ENCODE measurements at regions not wholly inside any gene's neighbourhood (a gene's known extent, or its start where the extent isn't known, plus 50 kb on each side); places are given as distances from the start of the nearest gene placed in this dataset.
"Not testable (repeated sequence)": the region's sequence is repeated elsewhere in the genome, so short reads cannot be mapped to it uniquely, and the experiment has no call there.

- no peak for DNase-seq
These were observed 59.0 kb downstream of the FASLG start for GRCh38 chr1:172717722-172718465.

DNA sequence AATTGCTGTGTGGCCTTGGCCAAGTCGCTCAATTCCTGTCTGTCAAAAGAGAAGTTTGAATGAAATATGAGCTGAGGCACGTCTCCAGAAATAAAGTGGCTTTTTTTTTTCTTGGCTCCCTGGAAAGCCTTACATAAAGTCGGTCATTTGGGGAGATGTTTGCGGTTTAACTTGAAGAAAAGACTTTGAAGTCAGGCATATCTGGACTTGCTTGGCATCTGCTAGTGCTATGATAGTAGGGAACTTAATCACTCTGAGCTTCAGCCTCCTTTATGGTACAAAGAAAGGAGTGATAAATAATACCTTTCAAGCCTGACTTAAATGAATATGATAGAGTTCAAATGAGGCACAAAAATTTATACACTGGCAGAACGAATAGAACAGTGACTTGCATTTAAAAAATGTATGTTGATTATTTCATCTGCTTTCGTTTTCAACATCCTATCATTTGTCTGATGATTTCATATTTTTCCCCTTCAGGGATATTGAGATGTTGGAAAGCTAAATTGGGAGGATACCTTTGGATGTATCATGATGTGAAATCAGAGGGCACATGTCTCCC, 60.2 kb downstream of the FASLG start:
- no peak for DNase-seq

GRCh38 chr1:172719694-172720138, 60.8 kb downstream of the FASLG start:
- peak; percentile 50 for DNase-seq

- DNase-seq, result no peak
These were observed 61.4 kb downstream of the FASLG start for GRCh38 chr1:172720339-172720738.

DNA sequence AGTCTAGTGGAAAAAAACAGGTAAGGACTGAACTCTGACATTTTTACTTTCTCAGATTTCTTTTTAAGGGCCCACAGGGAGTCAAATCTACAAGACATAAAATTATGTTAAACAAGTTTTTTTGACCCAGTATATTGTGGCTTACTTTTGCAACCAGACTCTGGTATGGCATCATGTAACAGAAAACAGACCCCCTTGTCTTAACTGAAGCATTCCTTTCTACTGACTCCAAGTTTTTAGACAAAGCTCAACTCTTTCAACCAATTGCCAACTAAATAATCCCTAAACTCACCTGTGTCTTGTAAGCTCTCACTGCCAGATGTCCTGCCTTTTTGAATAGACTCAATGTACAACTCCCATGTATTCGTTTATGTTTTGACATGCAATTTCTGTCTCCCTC, 64.3 kb downstream of the FASLG start:
- DNase-seq, result no peak

DNA sequence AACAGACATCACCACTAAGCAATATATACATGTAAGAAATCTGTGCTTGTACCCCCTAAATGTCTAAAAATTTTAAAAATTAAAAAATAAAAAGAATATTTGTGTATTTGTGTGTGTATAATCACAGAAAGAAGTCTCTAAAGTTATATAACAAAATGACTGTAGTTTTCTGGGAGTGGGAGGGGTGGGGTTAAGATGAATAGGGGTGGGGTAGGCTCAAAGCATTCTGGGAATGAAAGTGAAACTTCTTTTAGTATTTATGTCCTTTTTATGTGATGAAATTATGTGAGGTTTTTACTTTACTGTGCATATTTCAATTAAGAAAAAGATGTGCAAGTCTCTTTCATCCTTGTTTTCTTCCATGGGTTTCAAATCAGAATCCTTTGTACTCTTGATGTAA, 65.3 kb downstream of the FASLG start:
- DNase-seq, result no peak

- DNase-seq, result no peak
These were observed 66.1 kb downstream of the FASLG start for GRCh38 chr1:172724765-172725613.

DNA sequence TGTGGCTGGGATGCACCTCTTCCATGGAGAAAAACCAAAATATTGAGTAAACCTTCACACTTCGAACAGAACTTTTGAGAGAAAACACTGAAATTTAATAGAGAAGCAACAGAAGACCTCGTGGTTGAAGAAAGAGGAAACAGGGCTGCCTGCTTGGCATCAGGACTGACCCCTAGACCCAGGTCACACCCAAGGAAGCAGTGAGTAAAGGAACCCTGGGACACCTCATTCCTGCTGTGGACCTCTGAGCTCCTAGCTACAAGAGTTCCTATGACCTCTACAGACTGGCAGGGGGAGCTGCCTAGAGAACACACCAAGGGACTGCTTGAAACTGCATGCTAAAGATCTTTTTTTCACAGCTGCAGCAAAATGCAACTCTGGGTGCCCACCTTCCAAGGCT, 67.8 kb downstream of the FASLG start:
- DNase-seq, result no peak

DNA sequence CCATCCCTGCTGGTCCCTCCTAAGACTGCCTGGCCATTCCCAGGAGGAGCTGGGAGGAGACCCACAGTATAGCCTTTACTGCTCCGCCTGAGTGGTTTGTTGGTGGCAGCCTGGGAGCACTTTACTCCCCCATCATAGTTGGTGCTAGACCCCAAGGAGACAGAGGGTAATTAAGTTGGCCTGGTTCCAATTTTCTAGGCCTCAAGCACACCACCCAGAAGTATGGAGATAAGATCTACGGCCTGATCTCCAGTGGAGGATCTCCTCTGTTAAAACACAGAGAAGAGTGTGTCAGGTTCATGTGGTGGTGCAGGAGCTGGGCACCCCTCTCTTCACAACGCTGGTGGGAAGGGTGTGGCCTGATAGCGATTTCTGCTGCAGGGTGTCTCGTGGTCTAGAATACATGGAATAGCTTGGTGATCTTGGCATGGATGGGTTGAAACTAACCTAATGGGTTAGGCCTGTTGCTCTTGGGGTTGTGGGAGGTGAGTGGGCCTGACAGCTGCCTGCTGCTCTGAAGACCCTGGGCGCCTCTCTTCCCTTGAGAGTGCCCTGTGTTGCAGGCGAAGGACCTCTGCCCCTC, 68.5 kb downstream of the FASLG start:
- no peak for DNase-seq

DNA sequence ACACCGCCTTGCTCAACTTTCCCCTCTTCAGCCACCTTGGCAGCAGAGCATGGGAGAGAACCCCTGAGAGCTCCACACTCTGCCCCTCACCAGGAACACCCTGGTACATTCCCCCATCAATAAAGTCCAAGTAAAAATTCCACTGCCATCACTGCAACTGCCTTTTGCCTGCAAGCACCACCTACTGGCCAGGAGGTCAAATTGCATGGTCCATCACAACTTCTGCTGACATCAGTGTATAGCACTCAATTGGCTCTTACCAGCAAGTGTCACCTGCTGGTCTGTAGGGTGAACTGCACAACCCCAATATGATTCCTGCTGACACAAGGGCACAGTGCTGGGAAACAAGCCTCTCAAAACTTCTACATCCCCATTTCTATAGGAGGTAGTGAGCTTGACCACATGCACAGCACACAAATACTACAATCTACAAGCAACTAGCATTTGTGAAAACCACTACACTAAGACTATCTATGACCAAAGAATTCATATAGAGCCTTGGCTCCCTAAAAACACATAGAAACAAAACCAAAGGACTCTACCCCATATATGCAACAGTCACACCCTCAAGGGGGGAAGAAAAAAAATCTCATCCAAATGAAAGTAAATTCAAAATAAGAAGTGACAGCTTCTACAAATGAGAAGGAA, 69.2 kb downstream of the FASLG start:
- DNase-seq, result peak; percentile 41

DNA sequence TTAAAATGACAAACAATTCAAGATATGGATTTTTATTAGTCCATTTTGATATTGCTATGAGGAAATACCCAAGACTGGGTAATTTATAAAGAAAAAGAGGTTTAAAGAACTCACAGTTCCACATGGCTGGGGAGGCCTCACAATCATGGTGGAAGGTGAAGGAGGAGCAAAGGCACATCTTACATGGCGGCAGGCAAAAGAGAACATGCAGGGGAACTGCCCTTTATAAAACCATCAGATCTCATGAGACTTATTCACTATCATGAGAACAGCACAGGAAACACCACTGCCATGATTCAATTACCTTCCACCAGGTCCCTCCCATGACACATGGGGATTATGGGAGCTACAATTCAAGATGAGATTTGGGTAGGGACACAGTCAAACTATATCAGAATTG, 69.8 kb downstream of the FASLG start:
- not testable (repeated sequence) for DNase-seq

- DNase-seq, result no peak
These were observed 73.5 kb downstream of the FASLG start for GRCh38 chr1:172732427-172732826.

- DNase-seq, result no peak
These were observed 74.9 kb downstream of the FASLG start for GRCh38 chr1:172733815-172734214.

DNA sequence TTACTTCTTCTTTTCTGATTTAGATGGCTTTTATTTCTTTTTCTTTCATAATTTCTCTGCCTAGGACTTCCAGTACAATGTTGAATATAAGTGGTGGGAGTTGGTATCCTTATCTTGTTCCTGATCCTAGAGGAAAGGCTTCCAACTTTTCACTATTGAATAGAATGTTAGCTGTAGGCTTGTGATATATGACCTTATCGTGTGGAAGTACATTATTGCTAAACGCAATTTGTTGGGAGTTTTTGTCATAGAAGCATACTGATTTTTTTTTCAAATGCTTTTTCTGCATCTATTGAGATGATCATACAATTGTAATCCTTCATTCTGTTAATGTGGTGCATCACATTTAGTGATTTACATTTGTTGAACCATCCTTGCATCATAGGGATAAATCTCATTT, 79.5 kb downstream of the FASLG start:
- DNase-seq, result no peak

DNA sequence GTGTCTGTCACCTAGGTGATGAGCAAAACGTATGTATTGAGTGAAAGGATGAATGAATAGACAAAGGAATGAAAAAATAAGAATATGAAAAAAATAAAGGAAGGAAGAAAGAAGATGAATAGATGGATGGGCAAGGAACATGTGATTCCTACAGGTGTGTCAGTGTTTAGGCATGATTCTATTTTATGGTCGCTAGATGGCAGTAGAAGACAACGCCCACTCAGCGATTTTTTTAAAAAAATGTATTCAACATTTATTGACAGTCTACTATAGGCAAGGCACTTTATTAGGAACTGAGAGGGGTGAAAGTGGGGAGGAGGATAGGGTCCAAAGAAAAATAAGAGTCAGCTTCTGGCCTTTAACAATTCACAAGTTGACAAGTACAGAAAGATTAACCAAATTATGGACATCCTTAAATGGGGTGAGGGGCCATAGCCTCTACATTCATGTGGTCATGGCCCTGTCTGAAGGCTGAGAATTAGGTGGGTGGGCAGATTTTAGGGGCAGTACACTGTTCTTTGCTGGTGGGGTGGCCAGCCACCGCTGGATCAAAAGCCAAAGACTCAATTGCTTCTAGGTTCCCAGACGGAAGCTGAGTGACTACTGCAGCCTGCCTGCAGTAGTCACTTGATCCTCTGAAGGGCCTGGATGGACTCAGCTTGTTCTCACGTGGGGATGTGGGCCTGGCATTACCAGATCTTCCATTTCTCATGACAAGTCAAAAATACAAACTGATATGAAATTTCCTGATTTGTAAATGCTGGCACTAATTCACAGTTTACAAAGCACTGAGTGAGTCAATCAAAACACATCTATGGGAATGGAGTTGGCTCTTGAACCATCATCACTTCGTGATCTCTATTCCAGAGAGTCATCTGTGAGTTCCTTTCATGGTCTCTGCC, 83.9 kb downstream of the FASLG start:
- DNase-seq, result peak; percentile 49

GRCh38 chr1:172745014-172745413, 86.1 kb downstream of the FASLG start:
- DNase-seq, result peak; percentile 52

DNA sequence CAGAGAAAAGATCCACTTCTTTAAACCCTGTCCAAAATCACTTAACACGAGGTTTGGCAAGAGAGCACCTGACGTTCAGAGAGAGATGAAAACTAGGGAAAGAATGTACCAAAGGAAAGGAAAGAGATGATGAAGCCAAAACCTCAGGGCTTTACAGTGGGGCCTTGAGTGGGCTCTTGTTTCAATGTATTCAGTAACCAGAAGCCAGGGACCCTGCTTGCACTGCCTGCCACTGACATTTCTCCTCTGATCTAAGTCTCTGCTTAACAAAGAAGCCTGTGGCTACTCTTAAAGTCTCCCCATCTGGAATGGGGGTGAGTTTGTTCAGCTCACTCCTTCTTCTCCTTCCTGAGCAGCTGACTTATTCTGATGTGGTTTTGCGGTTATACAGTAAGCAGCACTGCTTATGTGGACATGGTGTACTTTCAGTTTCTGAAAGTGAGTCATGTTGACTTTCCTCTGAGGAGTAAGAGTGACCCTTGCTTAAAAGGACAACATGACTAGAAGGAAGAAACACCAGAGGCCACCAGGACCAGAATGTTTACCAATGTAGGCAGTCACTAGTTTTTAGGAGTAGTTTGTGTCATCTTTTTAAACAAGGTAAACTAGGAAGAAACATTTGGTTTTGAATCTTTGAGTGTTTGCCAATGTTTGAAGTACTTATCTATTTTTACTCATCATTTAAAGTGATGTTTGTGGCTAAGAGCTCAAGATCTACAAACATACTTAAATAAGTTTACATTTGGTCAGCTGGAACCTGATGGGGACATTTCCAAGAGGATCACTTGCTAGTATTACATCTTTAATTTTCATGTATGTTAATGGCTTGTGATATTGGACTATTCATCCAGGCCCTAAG, 87.4 kb downstream of the FASLG start:
- DNase-seq, result peak; percentile 75

GRCh38 chr1:172748201-172748600, 89.3 kb downstream of the FASLG start:
- DNase-seq, result no peak

GRCh38 chr1:172751683-172752082, 92.8 kb downstream of the FASLG start:
- DNase-seq, result no peak

- no peak for DNase-seq
These were observed 95.1 kb downstream of the FASLG start for GRCh38 chr1:172753964-172754363.

DNA sequence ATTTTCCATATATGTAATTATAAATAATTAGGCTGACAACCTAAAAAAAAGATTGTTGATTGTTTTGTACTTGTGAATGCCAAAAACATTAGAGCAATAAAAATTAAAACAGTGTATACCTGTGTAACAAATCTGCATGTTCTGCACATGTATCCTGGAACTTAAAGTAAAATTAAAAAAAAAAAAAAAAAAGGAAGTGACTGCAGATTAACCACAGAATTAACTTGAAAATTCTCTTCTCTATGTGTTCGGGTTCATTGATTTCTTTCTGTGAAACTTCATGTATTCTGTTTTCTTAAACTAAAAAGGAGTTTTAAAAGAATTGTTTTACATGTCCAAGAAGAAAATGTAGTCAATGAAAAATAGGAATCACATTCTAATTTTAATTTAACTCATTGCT, 95.7 kb downstream of the FASLG start:
- no peak for DNase-seq
